Embryonic facial prominence (tissue), 1 donor: ENCODE measurements at regions not wholly inside any gene's neighbourhood (a gene's known extent, or its start where the extent isn't known, plus 50 kb on each side); places are given as distances from the start of the nearest gene placed in this dataset.
"Not testable (repeated sequence)": the region's sequence is repeated elsewhere in the genome, so short reads cannot be mapped to it uniquely, and the experiment has no call there.

Experiments
- DNase-seq: peaks from one replicate; pipeline ENCODE4 v3.0.0-alpha.2; 2016; ENCODE audit errors: extremely low spot score

DNA sequence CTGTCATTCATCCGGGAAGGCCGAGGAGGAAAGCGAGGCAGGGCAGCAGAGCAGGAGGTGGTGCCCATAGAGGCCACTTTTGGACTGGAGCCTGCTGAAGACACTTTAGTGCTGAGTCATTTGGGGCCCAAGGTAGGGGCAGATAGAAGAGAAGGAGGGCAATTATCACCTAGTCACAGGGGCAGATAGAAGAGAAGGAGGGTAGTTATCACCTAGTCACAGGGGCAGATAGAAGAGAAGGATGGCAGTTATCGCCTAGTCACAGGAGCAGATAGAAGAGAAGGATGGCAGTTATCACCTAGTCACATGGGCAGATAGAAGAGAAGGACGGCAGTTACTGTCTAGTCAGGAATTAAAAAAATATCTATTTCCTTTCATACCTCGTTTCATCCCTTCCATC, 1372.6 kb downstream of the FOXD4L5 start:
- not testable (repeated sequence) for DNase-seq

DNA sequence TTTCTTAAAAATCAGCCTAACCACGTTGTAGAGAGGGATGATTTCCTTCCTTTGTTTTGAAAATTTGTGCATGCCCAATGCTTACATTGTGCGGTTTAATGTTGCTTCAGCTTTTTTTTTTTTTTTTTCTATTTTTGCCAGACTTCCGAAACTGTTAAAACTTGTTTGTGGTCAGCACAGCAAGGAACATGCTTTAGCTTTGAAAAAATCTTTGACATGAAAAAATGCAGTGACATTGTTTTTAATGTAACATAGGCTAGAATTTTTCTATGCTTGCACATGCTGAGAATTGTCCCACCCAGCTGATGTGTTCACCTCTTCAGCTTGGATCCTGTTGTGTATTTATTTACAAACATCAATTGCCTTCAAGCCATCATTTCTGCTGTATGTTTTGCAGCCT, 1375.9 kb downstream of the FOXD4L5 start:
- DNase-seq, result not testable (repeated sequence)

DNA sequence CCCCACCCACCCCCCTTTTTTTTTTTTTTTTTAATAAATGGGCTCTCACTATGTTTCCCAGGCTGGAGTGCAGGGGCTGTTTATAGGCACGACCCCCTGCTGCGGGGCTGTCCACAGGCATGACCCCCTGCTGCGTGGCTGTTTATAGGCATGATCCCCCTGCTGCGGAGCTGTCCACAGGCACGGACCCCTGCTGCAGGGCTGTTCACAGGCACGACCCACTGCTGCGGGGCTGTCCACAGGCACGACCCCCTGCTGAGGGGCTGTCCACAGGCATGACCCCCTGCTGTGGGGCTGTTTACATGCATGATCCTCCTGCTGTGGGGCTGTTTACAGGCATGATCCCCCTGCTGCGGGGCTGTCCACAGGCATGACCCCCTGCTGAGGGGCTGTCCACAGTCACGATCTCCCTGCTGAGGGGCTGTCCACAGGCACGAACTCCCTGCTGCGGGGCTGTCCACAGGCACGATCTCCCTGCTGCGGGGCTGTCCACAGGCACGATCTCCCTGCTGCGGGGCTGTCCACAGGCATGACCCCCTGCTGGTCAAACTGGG, 1385.3 kb downstream of the FOXD4L5 start:
- not testable (repeated sequence) for DNase-seq

DNA sequence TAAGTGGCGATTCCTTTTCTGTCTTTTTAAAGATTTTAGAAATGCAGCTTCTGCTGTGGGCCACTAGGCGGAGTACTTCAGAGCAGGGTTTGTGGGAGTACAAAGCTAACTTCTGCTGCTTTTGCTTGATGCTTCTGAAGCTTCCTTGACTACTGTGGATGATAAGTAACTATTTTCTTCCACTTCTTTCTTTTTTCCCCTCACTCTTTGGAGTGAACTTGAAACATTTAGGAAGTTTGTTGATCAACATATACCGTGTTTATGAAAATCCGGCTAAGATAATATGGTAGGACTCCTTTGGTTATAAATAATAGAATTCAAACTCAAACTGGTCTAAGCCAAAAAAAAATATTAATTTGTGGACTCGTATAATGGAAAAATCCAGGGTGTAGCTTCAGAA, 1403.6 kb downstream of the FOXD4L5 start:
- not testable (repeated sequence) for DNase-seq

DNA sequence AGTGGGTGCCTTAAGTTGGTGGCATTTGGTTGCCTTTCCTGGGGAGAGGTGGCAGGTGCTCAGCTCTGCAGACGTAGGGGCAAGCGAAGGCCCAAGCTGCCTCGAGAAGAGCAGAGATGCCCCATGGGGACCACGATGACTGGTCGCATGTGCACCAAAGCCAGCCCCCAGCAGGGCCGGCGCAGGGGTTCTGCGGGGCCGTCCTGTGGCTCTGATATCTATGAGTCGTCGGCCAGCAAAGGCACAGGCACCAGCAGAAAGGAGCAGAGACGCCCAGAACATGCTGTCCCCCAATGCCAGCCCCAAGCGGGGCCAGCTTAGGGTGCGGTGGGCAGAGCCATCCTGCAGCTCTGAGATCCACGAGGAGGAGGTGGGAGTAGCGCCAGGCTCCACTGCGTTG, 1408.6 kb downstream of the FOXD4L5 start:
- DNase-seq, result not testable (repeated sequence)

DNA sequence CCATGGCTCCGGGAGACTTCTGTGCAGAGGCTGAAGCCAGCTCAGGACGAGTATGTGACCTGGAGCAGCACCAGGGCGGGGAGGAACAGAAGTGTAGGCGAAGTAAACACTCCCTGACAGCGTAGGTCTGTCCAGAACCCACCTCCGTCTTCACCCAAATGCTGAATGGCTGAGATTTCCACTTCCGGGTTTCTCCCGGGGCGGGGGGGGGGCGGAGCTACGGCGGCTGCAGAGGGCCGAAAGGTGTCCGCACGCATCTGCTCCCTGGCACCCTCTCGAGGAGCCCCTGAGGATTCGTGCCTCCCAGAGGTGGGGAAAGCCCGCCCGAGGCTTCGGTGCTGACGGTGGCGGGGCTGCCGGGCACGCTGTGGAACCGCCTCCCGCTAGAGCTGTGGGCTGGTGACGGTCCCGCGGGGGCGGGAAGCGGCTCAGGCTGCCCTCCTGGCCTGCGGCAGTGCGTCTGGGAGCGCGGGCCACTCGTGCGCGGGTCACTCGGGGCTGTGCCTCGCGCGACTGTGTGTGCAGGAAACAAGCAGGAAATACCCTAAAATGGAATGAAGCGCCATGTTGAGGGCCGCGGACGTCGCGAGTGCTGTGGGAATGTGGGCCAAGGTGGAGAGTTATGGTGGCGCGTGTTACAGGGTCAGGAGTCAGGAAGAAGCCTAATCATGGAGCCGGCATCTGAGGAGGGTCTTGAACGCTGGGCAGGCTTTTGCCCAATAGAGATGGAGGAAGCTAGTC, 1425.4 kb downstream of the FOXD4L5 start:
- no peak for DNase-seq

DNA sequence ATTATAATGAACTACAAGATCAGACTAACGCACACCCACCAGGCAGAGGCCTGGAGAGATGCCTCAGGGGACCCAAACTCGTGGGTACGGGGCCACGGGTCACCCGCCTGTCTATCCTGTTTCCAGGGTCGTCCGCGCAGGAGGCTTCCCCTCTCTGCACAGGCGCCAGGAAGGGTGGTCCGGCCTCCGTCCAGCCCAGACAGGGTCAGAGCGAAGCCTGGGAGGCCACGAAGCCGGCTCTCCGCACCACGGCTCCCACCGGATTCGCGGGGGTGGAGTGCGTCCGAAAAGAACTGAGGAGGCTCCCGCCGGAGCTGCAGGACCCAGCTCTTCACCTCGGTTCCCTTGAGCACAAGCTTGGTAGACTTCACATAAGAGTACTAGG, 1425.9 kb downstream of the FOXD4L5 start:
- not testable (repeated sequence) for DNase-seq

DNA sequence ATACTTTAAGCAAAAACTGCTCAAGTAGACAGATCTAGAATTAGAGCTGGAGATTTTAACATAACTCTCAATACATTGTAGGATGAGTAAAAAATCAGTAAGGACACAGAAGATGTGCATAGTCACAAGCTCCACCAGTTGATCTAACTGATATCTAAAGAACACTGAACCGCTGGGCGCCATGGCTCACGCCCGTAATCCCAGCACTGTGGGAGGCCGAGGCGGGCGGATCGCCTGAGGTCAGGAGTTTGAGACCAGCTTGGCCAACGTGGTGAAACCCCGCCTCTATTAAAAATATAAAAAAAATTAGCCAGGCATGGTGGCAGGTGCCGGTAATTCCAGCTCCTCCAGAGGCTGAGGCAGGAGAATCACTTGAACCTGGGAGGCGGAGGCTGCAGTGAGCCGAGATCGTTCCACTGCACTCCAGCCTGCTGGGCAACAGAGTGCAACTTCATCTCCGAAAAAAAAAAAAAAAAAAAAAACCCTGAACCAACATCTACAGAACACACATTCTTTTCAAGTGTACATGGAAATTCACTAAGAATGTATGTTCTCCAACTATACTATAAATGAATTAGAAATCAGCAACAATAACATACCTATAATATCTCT, 1431.8 kb downstream of the FOXD4L5 start:
- not testable (repeated sequence) for DNase-seq

DNA sequence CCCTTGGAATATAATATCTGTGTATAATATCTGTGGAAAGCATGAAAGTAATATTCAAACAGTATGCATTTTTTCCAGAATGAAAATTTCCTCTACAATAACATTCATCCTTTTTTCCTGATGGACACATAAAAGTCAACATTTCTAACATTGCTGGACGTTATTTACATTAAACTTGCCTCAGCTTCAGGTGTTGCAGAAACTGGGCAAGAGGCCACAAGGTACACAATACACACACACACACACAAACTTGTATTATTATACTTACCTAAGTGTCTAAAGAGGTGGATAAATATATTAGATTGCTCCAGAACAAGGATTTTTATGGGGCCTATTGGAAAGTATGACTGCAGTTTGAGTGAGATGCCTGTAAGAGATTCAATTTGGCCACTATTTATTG, 1460.2 kb downstream of the FOXD4L5 start:
- not testable (repeated sequence) for DNase-seq

DNA sequence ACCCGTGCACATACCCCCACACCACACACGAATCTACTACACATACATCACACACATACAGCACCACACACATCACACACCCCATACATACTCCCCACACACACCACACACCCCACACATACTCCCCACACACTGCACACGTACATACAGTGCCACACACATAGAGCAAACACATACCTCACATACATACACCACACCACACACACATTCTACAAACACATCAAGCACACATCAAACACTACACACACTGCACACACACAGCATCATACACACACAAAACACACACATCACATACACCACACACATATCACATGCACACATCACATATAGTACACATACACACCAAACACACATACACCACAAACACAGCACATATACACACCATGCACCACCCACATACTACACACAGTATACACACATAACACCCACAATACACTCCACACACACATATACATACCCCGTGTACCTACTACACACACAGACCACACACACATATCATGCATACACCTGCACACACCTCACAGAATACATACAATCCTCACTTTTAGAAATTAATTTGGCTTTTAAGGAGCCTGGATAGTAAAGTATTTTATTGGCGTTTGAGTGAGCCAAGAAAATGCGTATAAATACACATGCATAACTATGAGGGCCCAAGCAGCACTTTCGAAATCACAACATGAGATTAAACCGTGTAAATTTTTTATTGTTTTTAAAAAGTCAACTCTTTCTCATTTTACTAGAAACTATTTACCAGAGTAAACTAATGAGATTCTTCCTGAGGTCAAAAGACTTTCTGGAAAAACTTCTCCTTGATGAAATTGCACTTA, 1461.4 kb downstream of the FOXD4L5 start:
- DNase-seq, result not testable (repeated sequence)

DNA sequence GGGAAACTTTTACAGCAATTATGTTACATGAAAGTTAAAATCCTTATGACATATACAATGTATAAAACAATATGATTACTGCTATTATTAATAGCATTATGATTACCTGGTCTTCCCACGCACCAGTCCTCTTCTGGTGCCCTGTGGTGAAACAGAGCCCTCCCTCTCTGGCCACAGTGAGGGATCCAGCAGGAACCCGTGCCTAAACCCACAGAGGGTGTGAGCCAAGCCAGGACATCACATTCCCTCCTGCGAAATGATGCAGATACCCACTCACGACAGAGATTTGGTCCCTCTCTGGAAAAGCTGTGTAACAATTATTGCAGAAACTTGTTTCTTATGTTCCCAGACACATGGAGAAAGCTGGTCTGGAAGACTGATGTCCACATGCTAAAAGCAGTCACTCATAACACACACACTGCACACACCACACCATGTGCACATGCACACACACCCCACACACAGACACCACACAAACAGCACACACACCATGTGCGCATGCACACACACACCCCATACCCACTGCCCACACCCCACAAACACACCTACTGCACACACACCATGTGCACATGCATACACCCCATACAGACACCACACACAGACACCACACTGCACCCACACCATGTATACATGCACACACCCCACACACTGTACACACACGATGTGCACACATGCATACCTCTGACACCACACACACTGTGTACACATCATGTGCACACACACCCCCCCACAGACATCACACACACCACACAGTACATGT, 1462.2 kb downstream of the FOXD4L5 start:
- DNase-seq, result not testable (repeated sequence)

DNA sequence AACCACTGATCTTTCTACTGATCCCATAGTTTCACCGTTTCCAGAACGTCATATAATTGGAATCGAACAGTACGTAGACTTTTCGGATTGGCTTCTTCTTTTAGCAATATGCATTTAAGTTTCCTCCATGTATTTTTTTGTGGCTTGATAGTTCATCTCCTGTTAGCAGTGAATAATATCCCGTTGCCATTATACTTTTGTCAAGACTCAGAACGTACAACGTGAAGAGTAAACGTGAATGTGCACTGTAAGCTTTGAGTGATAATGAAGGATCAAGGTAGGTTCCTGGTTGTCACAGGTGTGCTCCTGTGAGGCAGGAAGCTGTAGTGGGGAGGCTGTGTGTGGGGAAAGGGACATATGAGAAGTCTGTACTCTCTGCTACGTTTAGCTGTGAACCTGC, 1463.7 kb downstream of the FOXD4L5 start:
- not testable (repeated sequence) for DNase-seq

DNA sequence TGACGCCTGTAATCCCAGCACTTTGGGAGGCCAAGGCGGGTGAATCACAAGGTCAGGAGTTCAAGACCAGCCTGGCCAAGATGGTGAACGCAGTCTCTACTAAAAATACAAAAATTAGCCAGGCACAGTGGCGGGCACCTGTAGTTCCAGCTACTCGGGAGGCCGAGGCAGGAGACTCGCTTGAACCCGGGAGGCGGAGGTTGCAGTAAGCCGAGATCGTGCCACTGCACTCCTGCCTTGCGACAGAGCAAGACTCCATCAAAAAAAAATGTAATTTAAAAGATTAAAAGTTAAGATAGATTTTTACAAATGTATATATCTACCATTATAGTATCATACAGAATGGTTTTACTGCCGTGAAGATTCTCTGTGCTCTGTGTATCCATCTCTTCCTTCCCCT, 1464.1 kb downstream of the FOXD4L5 start:
- DNase-seq, result not testable (repeated sequence)

DNA sequence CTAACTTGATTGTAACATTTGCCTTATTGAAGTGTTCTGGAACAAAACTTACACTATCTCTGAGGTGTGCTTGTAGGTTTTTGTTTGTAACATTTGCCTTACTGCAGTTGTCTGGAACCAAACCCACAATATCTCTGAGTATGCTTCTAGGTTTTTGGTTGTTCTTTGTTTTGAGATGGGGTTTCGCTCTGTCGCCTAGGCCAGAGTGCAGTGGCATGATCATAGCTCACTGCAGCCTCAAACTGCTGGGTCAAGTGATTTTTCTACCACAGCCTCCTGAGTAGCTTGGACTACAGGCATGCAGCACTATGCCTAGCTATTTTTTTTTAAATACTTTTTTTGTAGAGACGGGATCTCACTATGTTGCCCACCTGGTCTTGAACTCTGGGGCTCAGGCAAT, 1464.6 kb downstream of the FOXD4L5 start:
- DNase-seq, result not testable (repeated sequence)

DNA sequence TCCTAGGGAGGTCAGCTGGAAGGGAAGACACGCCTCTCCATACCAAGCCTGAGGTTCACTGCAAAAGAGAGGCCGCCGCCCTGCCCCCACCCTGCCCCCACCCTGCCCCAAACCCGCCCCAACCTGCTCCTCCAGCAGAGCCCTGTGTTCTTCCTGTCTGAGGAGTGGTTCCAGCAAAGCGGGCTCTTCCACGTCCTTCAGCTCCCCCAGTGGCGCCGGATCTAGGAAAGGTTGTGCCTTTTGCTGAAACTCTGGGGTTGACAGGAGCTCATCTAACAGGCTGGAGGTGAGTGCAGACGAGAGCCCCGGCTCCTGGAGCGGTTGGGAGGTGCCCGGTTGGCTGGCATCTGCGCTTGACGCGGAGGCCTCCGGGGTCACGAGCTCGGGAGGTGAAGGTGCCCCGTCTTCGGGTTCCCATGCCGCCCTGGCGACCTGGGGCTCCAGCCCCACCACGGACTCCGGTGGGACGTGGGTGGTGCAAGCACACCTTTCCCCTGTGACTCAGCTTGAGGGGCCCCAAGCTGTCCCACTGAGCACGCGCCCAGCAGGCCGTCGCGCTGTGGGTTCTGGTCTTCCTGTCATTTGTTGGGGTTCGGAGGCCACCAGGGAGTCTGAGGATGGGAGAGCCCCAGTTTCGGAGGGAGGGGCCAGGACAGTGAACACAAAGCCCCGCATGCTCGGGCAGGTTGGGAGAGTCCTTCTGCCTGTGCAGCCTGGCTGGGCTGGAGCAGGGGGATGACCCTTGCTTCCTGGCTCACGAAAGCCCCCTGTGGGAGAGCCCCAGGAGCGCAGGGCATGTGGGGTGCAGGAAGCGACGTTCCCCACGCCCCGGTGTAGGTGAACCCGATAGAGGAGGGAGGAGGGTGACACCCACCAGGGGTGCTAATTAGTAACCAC, 1467.1 kb downstream of the FOXD4L5 start:
- no peak for DNase-seq

DNA sequence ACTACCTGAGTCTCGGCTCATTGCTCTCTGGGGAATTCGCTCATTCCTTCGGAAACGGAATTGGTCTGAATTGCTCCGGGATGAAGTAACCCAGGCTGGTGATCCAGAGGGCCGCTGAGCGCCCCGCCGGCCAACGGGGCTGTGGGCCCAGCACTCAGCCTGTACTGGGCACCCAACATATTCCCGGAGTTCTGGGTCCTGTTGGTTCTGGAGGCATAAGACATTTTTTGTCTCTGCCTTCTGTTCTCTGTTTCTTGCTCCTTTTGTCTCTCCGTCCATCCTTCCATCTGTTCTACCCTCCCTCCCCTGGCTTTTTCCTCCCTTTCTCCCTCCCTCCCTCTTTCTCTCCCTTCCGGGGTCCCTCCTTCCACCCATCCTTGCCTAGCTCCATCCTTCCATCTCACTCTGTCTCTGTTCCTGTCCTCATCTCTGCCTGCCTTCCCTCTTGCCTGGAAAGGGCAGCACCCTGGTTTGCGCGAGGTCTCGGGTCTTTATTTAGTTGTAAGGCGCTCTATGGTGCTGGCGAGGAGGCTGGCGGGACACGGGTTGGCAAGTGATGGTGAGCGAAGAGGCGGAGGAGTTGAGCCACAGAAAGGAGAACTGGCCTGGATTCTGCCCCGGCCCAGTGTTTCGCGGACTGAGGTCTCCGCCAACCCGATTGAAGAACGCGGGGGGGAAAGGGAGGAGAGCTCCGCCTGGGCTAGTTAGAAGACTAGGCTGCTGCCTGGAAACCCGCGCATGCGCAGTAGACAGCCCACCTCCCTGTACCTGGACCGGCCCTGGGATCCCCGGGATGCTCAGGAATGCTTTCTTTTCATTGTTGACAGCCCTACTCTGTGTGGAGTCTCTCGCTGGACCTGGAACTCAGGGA, 1468.0 kb downstream of the FOXD4L5 start:
- DNase-seq, result peak; percentile 72

DNA sequence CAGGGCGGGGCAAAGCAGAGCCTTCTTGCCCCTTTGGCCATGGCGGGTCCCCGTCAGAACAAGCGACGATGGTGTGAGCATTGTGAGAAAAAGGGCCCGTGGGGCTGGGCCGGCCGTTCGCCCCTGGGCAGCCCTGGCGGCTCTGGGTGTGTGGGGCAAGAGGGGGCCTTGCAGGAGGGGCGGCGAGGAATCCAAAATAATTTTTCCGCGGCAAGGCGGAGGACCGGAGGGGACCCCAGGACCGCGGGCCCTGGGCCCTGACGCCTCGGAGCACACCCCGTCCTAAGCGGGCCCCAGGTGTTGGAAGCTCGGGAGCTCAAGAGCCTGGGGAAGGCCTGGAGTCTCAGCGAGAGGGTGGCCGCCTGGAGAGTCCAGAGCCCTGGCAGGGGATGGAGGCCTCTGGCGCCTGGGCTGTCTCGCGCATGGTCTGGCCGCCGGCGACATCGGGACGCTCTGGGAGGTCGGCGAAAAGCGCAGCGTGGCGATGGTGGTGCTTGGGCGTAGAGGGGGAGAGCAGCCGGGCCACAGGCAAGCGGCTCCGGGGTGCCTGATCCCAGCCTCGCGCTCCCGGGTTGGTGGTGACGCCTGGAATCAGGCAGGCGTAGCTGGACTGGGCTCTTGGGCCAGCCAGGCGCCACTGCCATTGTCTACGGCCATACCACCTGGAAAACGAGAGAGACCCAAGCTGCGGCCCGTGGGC, 1469.9 kb downstream of the FOXD4L5 start:
- not testable (repeated sequence) for DNase-seq

DNA sequence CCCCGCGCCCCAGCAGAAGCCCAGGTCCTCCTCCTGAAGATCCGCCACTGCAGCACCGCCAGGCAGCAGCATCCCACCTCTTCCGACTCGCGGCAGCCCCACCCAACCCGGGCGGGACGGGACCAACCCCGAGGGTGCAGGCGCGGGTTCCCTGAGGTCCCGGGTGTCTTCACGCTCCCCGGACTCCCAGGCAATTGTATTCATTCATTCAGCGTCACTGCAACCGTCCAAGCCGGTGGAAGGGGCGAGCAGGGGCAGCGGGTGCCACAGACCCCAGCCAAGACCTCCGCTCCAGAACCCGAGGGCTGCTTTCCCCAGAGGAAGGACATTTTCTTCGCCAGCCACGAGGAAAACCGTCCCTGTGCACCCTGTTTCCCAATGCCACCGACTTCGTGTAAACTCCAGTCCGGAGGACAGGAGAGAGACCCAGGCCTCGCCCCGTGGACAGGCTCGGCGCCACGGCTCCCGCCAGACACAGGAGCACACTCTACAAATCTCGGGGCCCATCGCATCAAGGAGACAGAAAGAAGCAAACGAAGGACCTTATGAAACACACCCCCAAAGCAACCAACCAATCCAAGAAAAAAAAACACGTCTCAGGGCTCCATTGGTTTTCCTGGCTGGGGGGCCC, 1471.5 kb downstream of the FOXD4L5 start:
- not testable (repeated sequence) for DNase-seq
